Osteocyte (in vitro differentiated cells): ENCODE measurements at regions not wholly inside any gene's neighbourhood (a gene's known extent, or its start where the extent isn't known, plus 50 kb on each side); places are given as distances from the start of the nearest gene placed in this dataset.

Experiments
- DNase-seq: peaks from one replicate; pipeline ENCODE4 v3.0.0; 2021; ENCODE audit warnings: mixed read lengths; ENCODE audit not compliant: unreplicated experiment; ENCODE audit errors: extremely low spot score
- H3K27ac Mint-ChIP-seq: one replicate; pipeline ENCODE4 v1.8.0; 2021; ENCODE audit warnings: mild to moderate bottlenecking, mixed read lengths; ENCODE audit not compliant: unreplicated experiment
- H3K27me3 Mint-ChIP-seq: one replicate; pipeline ENCODE4 v1.8.0; 2021; ENCODE audit warnings: mixed read lengths; ENCODE audit not compliant: unreplicated experiment
- H3K36me3 Mint-ChIP-seq: one replicate; pipeline ENCODE4 v1.8.0; 2021; ENCODE audit warnings: mixed read lengths; ENCODE audit not compliant: unreplicated experiment
- H3K4me1 Mint-ChIP-seq: one replicate; pipeline ENCODE4 v1.8.0; 2021; ENCODE audit warnings: mixed read lengths; ENCODE audit not compliant: unreplicated experiment
- H3K4me3 Mint-ChIP-seq: one replicate; pipeline ENCODE4 v1.8.0; 2021; ENCODE audit warnings: mild to moderate bottlenecking, moderate library complexity, mixed read lengths; ENCODE audit not compliant: unreplicated experiment
- H3K9me3 Mint-ChIP-seq: one replicate; pipeline ENCODE4 v1.8.0; 2021; ENCODE audit warnings: mixed read lengths; ENCODE audit not compliant: unreplicated experiment
- CTCF ChIP-seq: fragments of 200-600 bp; sonication (generic); IDR thresholded peaks from 2 replicates; pipeline ENCODE4 v1.5.0; 2021; ENCODE audit warnings: antibody characterized with exemption, mild to moderate bottlenecking, moderate library complexity

- Mint-ChIP-seq H3K27ac (peak overlapping the region; percentile 12), H3K9me3 (peaks cover 7% of the 10 kb centered on the region), H3K27me3 (no peaks in the 10 kb centered on the region), H3K4me1 (peaks cover 36% of the 10 kb centered on the region), H3K4me3 (no peak overlapping the region), H3K36me3 (no peaks in the 10 kb centered on the region)
- DNase-seq: no peak
- TF ChIP-seq CTCF: no peak
These were observed 1078.7 kb downstream of the TBC1D22A start for GRCh38 chr22:47841156-47841555.

DNA sequence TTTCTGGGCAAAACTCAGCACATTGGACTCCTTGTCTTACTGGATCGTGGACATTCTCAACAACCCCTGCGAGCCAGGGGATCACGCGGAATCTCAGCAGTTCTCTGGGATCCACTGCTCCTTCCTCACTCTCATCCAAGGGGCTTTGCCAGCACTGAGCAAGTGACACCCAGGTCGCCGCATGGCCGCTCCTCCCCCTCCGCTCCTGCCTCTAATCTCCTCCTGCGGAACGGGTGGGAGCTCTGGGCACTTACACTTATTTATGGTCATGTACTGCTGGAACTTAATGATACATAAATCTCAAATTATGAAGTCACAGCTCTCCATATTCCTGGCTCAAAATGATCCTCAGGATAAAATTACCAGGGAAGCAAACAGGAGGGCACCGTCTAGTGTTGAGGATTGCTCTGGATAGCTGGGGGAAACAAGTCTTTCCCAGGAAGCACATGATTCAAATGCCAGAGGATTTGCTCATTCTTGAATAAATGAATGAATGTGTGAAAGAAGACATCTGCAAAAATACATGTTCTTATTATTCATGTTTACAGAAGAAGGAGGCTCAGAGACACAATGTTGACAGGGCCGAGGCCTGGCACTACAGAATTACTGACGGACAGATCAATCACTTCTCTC is 1077.3 kb downstream of the TBC1D22A start:
- no peak for TF ChIP-seq CTCF
- peak overlapping the region; percentile 78 for H3K27ac Mint-ChIP-seq
- H3K4me3 Mint-ChIP-seq: no peak overlapping the region
- H3K4me1 Mint-ChIP-seq: peaks cover 45% of the 10 kb centered on the region
- H3K36me3 Mint-ChIP-seq: no peaks in the 10 kb centered on the region
- H3K9me3 Mint-ChIP-seq: peaks cover 7% of the 10 kb centered on the region
- no peaks in the 10 kb centered on the region for H3K27me3 Mint-ChIP-seq
- DNase-seq: no peak

GRCh38 chr22:47837703-47838102 is 1075.3 kb downstream of the TBC1D22A start:
- Mint-ChIP-seq H3K4me3 (no peak overlapping the region), H3K36me3 (no peaks in the 10 kb centered on the region), H3K4me1 (peaks cover 48% of the 10 kb centered on the region), H3K9me3 (peaks cover 7% of the 10 kb centered on the region), H3K27me3 (peaks cover 4% of the 10 kb centered on the region), H3K27ac (peak overlapping the region; percentile 75)
- no peak for DNase-seq
- peak; percentile 12 for TF ChIP-seq CTCF

- Mint-ChIP-seq H3K4me1 (peaks cover 48% of the 10 kb centered on the region), H3K4me3 (no peak overlapping the region), H3K9me3 (peaks cover 7% of the 10 kb centered on the region), H3K36me3 (no peaks in the 10 kb centered on the region), H3K27me3 (peaks cover 4% of the 10 kb centered on the region), H3K27ac (peak overlapping the region; percentile 75)
- DNase-seq: no peak
- no peak for TF ChIP-seq CTCF
These were observed 1074.5 kb downstream of the TBC1D22A start for GRCh38 chr22:47836957-47837356.

GRCh38 chr22:47835726-47836125 is 1073.3 kb downstream of the TBC1D22A start:
- Mint-ChIP-seq H3K9me3 (peaks cover 7% of the 10 kb centered on the region), H3K4me3 (no peak overlapping the region), H3K4me1 (peaks cover 37% of the 10 kb centered on the region), H3K27ac (peak overlapping the region; percentile 78), H3K27me3 (peaks cover 8% of the 10 kb centered on the region), H3K36me3 (no peaks in the 10 kb centered on the region)
- DNase-seq: no peak
- TF ChIP-seq CTCF: no peak
